ENCODE measurements at regions not wholly inside any gene's neighbourhood (a gene's known extent, or its start where the extent isn't known, plus 50 kb on each side); places are given as distances from the start of the nearest gene placed in this dataset.

DNA sequence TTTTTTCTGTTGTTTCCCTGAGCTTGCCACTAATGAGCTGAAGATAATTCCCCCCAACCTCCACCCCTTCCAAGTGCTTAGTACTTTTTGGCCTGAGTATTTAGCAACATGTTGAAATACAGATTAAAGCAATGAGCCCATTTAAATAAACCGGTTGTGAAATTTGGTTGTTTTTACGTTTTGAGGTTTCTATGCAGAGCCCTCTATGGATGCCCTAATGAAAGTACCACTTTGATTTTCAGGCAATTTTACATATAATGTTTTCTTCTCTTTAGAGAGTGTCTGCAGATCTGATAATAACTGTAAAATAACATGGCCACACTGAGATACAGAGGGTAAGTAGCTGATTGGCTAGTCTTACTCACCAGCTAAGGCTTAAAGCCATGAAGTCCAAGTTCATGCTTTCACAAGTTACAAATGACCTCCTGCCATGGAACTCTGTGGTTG, 139.4 kb upstream of the SLC7A14 start:
- TF ChIP-seq CTCF (IDR thresholded peaks at IDR 0.05) = no peak
- Histone ChIP-seq H3K36me3 (no peaks in the 10 kb centered on the region), H3K27me3 (no peaks in the 10 kb centered on the region), H3K4me1 (no peaks in the 10 kb centered on the region), H3K27ac (peak overlapping the region in 1 of 2 donors; percentile 73), H3K4me3 (no peak overlapping the region), H3K9me3 (no peaks in the 10 kb centered on the region)
- DNase-seq (ENCODE audit: low spot score in 2 of 2) = no peak
- intact Hi-C loops (cut with DNase I; ENCODE audit: low total_unique reads) = no loop called here

DNA sequence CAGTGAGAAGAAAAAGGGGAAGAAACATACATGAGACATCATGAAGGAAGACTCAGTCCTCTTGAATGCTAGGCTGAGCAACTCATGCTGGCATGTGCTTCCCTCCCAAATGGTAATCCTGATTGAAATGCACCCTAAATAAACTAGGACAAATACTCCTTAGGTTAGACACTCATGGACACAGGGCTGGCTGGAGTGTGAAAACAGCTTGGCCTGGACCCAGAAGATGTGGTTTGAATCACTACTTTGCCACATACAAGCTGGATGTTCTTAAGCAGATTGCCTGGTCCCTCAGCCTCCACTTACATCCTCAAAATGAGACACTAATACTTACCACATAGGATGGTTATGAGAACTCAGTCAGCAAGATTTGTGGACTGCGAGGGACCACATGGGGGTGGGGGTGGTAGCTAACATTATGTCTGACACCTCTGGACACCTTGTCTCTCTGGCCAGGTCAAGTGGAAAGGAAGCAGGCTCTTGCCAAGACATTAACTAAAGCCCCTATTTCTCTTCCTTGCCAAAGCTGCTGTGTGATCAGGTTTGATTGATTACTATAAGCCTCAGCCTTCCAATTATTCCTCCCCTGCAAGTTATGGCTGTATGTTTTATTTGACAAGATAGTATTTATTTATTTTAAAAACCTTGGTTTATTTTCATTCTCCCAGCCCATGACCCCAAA, 138.9 kb upstream of the SLC7A14 start:
- no peaks in the 10 kb centered on the region for H3K36me3 ChIP-seq
- no peak overlapping the region for H3K4me3 ChIP-seq
- H3K27ac ChIP-seq = peak overlapping the region; percentile 2 to 73
- intact Hi-C loops (cut with DNase I; ENCODE audit: low total_unique reads) = no loop called here
- no peaks in the 10 kb centered on the region for H3K4me1 ChIP-seq
- H3K27me3 ChIP-seq = no peaks in the 10 kb centered on the region
- TF ChIP-seq CTCF (IDR thresholded peaks at IDR 0.05) (no peak), POLR2AphosphoS5 (IDR thresholded peaks at IDR 0.05) (peak in 1 of 3 donors; percentile 18)
- no peak for DNase-seq (ENCODE audit: low spot score in 2 of 2)
- no peaks in the 10 kb centered on the region for H3K9me3 ChIP-seq

DNA sequence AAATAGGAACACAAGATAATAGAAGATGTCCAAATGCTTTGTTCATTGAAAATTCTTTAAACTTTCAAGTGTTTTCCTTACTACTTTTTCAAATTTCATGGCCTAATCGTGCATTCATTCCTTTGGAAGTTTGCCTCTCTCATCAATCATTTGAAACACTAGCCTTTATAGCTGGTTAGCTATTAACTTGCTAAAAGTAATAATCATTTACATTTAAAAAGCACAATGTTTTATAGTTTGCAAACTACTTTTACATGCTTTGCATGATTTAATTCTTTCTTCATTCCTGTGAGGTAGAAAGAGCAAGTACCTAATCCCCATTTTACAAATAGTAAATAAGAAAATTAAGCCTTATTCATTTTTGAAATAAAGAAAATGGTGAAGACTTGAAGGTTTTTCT, 137.4 kb upstream of the SLC7A14 start:
- Histone ChIP-seq H3K9me3 (no peaks in the 10 kb centered on the region), H3K27ac (no peak overlapping the region), H3K4me1 (no peaks in the 10 kb centered on the region), H3K27me3 (no peaks in the 10 kb centered on the region), H3K36me3 (no peaks in the 10 kb centered on the region), H3K4me3 (no peak overlapping the region)
- TF ChIP-seq POLR2AphosphoS5 (IDR thresholded peaks at IDR 0.05) (no peak), POLR2A (IDR thresholded peaks at IDR 0.05) (no peak), CTCF (IDR thresholded peaks at IDR 0.05) (no peak)
- intact Hi-C loops (cut with DNase I; ENCODE audit: low total_unique reads) = no loop called here
- no peak for DNase-seq (ENCODE audit: low spot score in 2 of 2)

DNA sequence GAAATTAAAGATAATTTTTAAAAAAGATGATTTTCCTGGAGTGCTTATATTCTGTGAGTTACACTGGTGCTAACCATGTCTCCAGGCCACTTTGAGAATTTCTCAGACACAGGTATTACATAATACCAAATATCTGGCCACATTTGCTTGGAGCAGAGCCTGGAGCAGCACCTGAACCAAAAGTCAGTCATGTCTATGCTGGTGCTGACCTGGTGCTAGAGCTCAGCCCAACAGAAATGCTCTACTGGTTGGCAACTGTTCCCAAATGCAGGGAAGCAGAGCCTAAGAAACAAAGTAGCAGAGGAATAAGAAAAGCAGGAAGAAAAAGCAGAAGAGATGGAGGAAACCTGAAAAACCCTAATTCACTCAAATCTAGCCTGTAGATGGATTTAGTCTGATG, 135.7 kb upstream of the SLC7A14 start:
- TF ChIP-seq POLR2AphosphoS5 (IDR thresholded peaks at IDR 0.05) = no peak
- TF ChIP-seq POLR2A (IDR thresholded peaks at IDR 0.05) = no peak
- TF ChIP-seq CTCF (IDR thresholded peaks at IDR 0.05) = no peak
- H3K36me3 ChIP-seq = no peaks in the 10 kb centered on the region
- intact Hi-C loops (cut with DNase I; ENCODE audit: low total_unique reads) = no loop called here
- no peaks in the 10 kb centered on the region for H3K27me3 ChIP-seq
- H3K4me3 ChIP-seq = no peak overlapping the region
- no peaks in the 10 kb centered on the region for H3K4me1 ChIP-seq
- DNase-seq (ENCODE audit: low spot score in 2 of 2) = no peak
- no peak overlapping the region for H3K27ac ChIP-seq
- no peaks in the 10 kb centered on the region for H3K9me3 ChIP-seq

- intact Hi-C loops (cut with DNase I; ENCODE audit: low total_unique reads) = no loop called here
- no peak for DNase-seq (ENCODE audit: low spot score in 2 of 2)
- TF ChIP-seq POLR2AphosphoS5 (IDR thresholded peaks at IDR 0.05) = no peak
- TF ChIP-seq POLR2A (IDR thresholded peaks at IDR 0.05) = no peak
- TF ChIP-seq CTCF (IDR thresholded peaks at IDR 0.05) = no peak
Measured at GRCh38 chr3:170719300-170719699, 133.4 kb upstream of the SLC7A14 start.

More at GRCh38 chr3:170719300-170719699, 133.4 kb upstream of the SLC7A14 start:
- H3K4me3 ChIP-seq = no peak overlapping the region
- H3K27ac ChIP-seq = no peak overlapping the region
- no peaks in the 10 kb centered on the region for H3K4me1 ChIP-seq
- H3K27me3 ChIP-seq = no peaks in the 10 kb centered on the region
- H3K36me3 ChIP-seq = no peaks in the 10 kb centered on the region
- H3K9me3 ChIP-seq = no peaks in the 10 kb centered on the region

Measured in breast epithelium (tissue), 4 donors.